Hepatocyte (in vitro differentiated cells): ENCODE measurements at regions not wholly inside any gene's neighbourhood (a gene's known extent, or its start where the extent isn't known, plus 50 kb on each side); places are given as distances from the start of the nearest gene placed in this dataset.

Experiments
- DNase-seq: peaks from one replicate; pipeline ENCODE4 v3.0.0-alpha.2; 2016; ENCODE audit warnings: low spot score
- H2AFZ ChIP-seq: fragments of 200-600 bp; sonication (generic); 2 replicates; pipeline ENCODE4 v1.6.0; 2016; ENCODE audit warnings: antibody characterized with exemption, mild to moderate bottlenecking
- H3K27ac ChIP-seq: fragments of 200-600 bp; sonication (generic); 2 replicates; pipeline ENCODE4 v1.5.1; 2016; ENCODE audit warnings: mild to moderate bottlenecking
- H3K27me3 ChIP-seq: fragments of 200-600 bp; sonication (generic); 2 replicates; pipeline ENCODE4 v1.6.1; 2016
- H3K36me3 ChIP-seq: fragments of 200-600 bp; sonication (generic); replicated peaks from 2 replicates; pipeline ENCODE4 v1.5.1; 2016; ENCODE audit warnings: low read depth; ENCODE audit not compliant: insufficient read depth
- H3K4me1 ChIP-seq: fragments of 200-600 bp; sonication (generic); 2 replicates; pipeline ENCODE4 v1.5.1; 2016; ENCODE audit warnings: mild to moderate bottlenecking, moderate library complexity; ENCODE audit not compliant: insufficient read depth
- H3K4me2 ChIP-seq: fragments of 200-600 bp; sonication (generic); 2 replicates; pipeline ENCODE4 v1.6.0; 2016
- H3K4me3 ChIP-seq: fragments of 200-600 bp; sonication (generic); 2 replicates; pipeline ENCODE4 v1.5.1; 2016; ENCODE audit warnings: mild to moderate bottlenecking
- H3K79me2 ChIP-seq: fragments of 200-600 bp; sonication (generic); 2 replicates; pipeline ENCODE4 v1.6.0; 2017; ENCODE audit warnings: mild to moderate bottlenecking
- H3K9me2 ChIP-seq: fragments of 200-600 bp; sonication (generic); replicated peaks from 2 replicates; pipeline ENCODE4 v1.6.0; 2017; ENCODE audit warnings: mild to moderate bottlenecking; ENCODE audit not compliant: insufficient read depth
- H3K9me3 ChIP-seq: fragments of 200-600 bp; sonication (generic); 2 replicates; pipeline ENCODE4 v1.5.1; 2016; ENCODE audit warnings: low read depth, mild to moderate bottlenecking
- H4K20me1 ChIP-seq: fragments of 200-600 bp; sonication (generic); 2 replicates; pipeline ENCODE4 v1.6.0; 2016; ENCODE audit warnings: mild to moderate bottlenecking; ENCODE audit not compliant: insufficient read depth, poor library complexity, severe bottlenecking
- EZH2 ChIP-seq: fragments of 200-600 bp; sonication (generic); IDR thresholded peaks from 2 replicates; pipeline ENCODE4 v1.6.1; 2016; ENCODE audit warnings: antibody characterized with exemption, mild to moderate bottlenecking, borderline replicate concordance
- EZH2phosphoT487 ChIP-seq: fragments of 200-600 bp; sonication (generic); IDR thresholded peaks from one replicate; pipeline ENCODE4 v1.6.1; 2018; ENCODE audit warnings: antibody characterized with exemption, mild to moderate bottlenecking, low read depth, moderate library complexity; ENCODE audit not compliant: unreplicated experiment, severe bottlenecking
- WGBS: methylation state at CpG from one replicate; pipeline ENCODE4 v1.1.6; 2016; ENCODE audit warnings: low lambda C conversion rate; ENCODE audit errors: missing lambda C conversion rate; 5-methylcytosine and 5-hydroxymethylcytosine counted together
- TF ChIP-seq, protein P1 (sequence below): fragments of 200-600 bp; sonication (generic); IDR thresholded peaks from 2 replicates; pipeline ENCODE4 v1.5.1; 2016; ENCODE audit warnings: antibody characterized with exemption, mild to moderate bottlenecking; ENCODE audit not compliant: poor library complexity

DNA sequence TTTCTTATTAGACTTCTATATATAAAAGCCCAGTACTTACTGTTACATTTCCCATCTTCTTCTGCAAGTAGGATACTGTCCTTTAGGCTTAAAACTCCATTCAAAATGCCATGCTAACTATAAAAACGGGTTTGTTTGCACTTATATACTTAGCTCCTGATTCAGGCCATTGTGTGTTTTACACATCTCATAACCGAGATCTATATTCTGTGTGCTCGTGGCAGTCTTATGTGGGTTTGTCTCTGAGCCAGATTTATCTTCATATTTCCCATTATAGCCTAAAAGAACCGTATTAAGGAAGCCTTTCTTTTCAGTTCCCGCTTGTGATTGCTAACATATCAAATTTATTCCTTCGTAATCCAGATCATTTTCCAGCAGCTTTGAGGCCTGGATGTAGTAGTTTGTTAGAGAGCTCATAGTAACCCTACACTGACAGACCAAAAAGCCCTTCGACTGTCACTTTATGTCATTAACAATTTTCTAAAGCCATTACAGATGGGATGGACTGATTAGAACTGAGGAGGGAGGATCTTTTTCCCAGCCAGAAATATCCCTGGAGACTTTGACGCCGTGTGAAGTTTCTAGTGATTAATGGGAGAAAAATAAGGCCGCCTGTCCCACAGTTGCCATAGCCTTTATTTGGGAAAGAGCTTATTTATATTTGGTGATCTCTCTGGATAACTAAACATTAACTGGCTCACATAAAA is 508.5 kb downstream of the FOXG1 start:
- no peak overlapping the region for H3K4me3 ChIP-seq
- no peaks in the 10 kb centered on the region for H4K20me1 ChIP-seq
- no peaks in the 10 kb centered on the region for H3K9me3 ChIP-seq
- H3K4me2 ChIP-seq: no peak overlapping the region
- DNase-seq: no peak
- H3K36me3 ChIP-seq: no peaks in the 10 kb centered on the region
- H3K27ac ChIP-seq: no peak overlapping the region
- no peak overlapping the region for H2AFZ ChIP-seq
- 64% methylated on average over 10 of the region's 10 CpGs for WGBS
- no peaks in the 10 kb centered on the region for H3K4me1 ChIP-seq
- no peaks in the 10 kb centered on the region for H3K79me2 ChIP-seq
- H3K27me3 ChIP-seq: no peaks in the 10 kb centered on the region
- H3K9me2 ChIP-seq: no peaks in the 10 kb centered on the region
- TF ChIP-seq EZH2phosphoT487: no peak
- TF ChIP-seq EZH2: no peak
- TF ChIP-seq, protein P1, sequence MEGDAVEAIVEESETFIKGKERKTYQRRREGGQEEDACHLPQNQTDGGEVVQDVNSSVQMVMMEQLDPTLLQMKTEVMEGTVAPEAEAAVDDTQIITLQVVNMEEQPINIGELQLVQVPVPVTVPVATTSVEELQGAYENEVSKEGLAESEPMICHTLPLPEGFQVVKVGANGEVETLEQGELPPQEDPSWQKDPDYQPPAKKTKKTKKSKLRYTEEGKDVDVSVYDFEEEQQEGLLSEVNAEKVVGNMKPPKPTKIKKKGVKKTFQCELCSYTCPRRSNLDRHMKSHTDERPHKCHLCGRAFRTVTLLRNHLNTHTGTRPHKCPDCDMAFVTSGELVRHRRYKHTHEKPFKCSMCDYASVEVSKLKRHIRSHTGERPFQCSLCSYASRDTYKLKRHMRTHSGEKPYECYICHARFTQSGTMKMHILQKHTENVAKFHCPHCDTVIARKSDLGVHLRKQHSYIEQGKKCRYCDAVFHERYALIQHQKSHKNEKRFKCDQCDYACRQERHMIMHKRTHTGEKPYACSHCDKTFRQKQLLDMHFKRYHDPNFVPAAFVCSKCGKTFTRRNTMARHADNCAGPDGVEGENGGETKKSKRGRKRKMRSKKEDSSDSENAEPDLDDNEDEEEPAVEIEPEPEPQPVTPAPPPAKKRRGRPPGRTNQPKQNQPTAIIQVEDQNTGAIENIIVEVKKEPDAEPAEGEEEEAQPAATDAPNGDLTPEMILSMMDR: no peak

DNA sequence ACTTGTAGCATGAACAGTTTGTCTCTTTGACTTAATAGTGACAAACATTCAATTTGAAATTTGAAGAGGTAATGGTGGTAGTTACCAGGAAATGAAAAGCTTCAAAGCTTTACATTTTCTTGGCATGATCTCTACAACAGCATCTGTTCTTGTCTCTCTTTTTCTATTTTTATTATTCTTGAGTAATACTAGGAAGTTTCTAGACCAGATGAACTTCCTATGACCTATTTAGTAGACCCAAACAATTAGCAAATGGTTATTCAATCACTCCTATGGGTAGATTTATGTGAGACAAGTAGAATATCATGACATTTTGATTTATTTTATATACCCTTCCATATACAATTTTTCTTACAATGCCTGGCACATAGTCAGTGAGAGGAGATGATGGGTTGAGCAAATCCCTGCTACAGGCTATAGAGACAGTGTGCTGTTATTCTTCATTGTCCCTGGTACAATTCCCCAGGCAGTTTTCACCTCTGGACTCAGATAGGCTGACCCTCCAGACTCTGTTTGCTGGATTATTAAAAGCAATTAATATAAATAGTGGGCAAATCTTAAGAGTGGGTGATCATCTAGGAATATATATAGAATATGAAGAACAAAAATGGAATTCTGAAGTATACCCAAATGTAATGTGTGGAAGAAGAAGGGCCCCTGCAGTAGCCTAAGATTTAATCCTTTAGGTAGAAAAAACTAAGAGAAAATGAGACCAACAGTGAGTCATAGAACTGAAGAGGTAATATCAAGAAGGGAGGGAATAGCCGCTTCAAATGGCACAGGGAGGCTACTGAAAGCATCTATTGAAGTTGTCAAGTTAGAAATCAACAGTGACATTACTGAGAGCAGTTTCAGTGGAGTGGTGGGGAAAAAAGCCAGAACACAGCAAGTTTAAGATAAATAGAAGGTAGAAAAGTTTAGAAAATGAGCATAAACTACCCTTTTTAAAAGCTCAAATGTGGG is 512.0 kb downstream of the FOXG1 start:
- Histone ChIP-seq H3K27me3 (no peaks in the 10 kb centered on the region), H4K20me1 (no peaks in the 10 kb centered on the region), H3K9me3 (no peaks in the 10 kb centered on the region), H3K27ac (no peak overlapping the region), H3K4me2 (no peak overlapping the region), H2AFZ (no peak overlapping the region), H3K79me2 (no peaks in the 10 kb centered on the region), H3K36me3 (no peaks in the 10 kb centered on the region), H3K4me3 (no peak overlapping the region), H3K4me1 (no peaks in the 10 kb centered on the region), H3K9me2 (no peaks in the 10 kb centered on the region)
- TF ChIP-seq EZH2: no peak
- 64% methylated on average over 1 of the region's 1 CpG for WGBS
- DNase-seq: no peak

DNA sequence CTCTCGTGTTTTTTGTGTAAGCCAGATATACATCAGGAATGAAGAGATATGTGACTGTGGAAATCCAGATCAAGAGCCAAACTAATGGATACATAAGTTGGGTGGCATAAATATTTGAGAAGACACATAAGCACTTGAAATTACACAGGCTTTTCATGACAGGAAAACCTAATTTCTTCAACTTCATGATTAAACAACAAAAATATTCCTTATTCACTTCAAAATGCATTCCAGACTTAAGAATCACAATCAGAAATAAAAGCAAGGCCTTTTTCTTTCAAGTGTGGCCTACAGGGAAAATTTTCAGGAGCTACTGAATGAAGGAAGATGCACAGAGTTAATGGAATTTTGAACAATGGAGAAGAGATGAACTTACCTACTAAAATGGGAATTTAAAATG is 515.6 kb downstream of the FOXG1 start:
- Histone ChIP-seq H3K36me3 (no peaks in the 10 kb centered on the region), H3K27me3 (no peaks in the 10 kb centered on the region), H3K79me2 (no peaks in the 10 kb centered on the region), H3K4me1 (no peaks in the 10 kb centered on the region), H3K27ac (no peak overlapping the region), H3K4me3 (no peak overlapping the region), H2AFZ (no peak overlapping the region), H3K9me2 (no peaks in the 10 kb centered on the region), H4K20me1 (no peaks in the 10 kb centered on the region), H3K9me3 (peaks cover 4% of the 10 kb centered on the region), H3K4me2 (no peak overlapping the region)
- TF ChIP-seq EZH2phosphoT487 (no peak), EZH2 (no peak)
- TF ChIP-seq, protein P1: no peak
- no peak for DNase-seq
- WGBS: 49% methylated on average over 1 of the region's 1 CpG

DNA sequence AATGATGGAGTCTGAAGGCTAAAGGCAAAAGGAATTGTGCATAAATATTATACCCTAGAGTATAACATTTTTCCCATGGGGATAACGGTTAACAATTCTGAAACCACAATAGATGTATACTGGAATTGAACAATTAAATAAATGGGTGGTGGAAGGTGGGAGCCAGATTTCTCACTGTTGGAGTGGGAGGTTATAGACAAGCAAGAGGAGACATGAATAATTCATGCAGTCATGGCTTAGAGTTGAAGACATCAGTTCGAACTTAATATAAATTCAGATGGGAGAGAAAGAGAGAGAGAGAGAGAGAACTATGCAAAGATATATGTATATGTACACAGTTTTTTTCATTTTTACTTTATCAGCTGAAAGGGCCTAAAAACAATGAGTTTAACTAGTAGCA is 523.9 kb downstream of the FOXG1 start:
- no peak for DNase-seq
- WGBS: 68% methylated on average over 2 of the region's 2 CpGs
- no peaks in the 10 kb centered on the region for H4K20me1 ChIP-seq
- no peak overlapping the region for H3K27ac ChIP-seq
- no peaks in the 10 kb centered on the region for H3K4me1 ChIP-seq
- no peaks in the 10 kb centered on the region for H3K36me3 ChIP-seq
- no peak overlapping the region for H3K4me3 ChIP-seq
- TF ChIP-seq EZH2phosphoT487 (no peak), EZH2 (no peak)
- H3K9me3 ChIP-seq: peaks cover 4% of the 10 kb centered on the region
- no peaks in the 10 kb centered on the region for H3K79me2 ChIP-seq
- no peaks in the 10 kb centered on the region for H3K9me2 ChIP-seq
- no peak overlapping the region for H2AFZ ChIP-seq
- H3K4me2 ChIP-seq: no peak overlapping the region
- no peaks in the 10 kb centered on the region for H3K27me3 ChIP-seq
